HG02678 (cell line): ENCODE measurements at regions not wholly inside any gene's neighbourhood (a gene's known extent, or its start where the extent isn't known, plus 50 kb on each side); places are given as distances from the start of the nearest gene placed in this dataset.

Experiments
- ATAC-seq: cut with Tn5 transposase; IDR thresholded peaks from one replicate; pipeline ENCODE4 v1.9.1; 2021; ENCODE audit warnings: mild to moderate bottlenecking, moderate library complexity; ENCODE audit not compliant: unreplicated experiment

DNA sequence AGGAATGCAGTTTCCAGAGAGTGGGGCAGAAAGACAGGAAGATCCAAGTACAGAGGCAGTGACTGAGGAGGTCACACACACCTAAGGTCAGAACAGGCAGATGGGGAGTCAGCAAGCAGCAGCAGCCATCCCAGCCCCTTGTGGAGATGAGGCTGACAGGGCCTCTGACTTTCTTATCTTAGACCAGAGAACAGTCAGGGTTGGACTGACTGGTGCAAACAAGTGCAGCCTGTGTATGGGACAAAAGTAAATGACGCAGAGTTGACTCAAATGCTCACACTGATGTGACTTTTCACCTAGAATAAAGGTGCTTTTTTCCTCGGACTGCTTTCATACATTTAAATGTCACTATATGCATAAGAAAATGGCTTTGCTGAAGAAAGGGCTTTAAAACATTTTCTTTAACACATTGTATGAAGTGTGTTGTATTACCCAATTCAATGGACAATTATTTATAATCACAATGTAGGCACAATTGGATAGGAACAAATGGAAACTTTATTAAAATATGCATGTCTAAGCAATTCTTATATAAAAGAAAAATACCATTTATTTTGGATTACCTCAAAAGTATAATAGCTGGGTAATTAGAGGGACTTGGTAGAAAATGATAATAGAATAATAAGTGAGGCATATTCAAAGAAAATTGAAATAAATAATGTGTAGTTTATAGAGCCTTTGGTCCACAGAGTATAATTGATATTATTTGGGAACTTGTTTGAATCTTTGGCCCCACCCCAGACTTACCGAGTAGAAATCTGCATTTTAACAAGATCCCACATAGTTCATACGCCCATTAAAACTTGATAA lies 1321.5 kb upstream of the CELF4 start:
- ATAC-seq: no peak

DNA sequence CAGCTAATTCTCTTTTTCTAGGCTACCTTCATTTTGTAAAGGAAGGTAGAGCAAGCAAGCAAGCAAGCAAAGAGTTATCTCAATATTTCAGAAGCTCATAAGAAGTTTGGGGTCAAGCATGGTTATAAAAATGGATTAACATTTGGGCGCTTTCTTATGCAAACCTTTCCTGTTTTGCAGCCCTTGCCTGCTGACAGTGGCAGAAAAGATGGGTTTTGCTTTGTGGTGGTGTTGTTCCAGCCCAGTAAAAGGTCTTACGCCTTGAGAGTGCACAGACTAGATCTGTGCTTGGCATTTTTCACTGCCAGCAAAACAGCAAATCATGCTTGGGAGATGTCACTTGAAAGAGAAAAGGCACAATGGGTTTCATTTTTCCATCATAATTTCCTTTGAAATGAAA lies 1320.6 kb upstream of the CELF4 start:
- ATAC-seq: no peak

DNA sequence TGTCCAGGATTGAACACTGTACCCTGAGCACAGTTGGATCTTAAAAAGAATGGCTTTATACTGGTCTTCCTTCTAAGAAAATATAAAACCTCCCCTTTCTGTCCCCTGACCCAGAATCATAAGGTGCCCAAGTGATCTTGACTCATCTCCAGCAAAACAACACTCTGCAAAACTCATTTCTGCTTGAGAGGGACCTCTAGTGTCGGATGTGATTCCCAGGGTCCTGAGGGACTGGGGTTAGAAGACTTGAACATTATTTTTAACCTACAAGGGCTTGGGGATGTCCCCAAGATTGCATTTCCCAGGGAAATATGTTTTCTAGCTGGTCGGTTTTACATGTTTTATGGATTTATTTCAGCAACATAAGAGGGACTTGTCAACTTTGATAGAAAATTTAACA lies 1318.5 kb upstream of the CELF4 start:
- ATAC-seq: no peak

DNA sequence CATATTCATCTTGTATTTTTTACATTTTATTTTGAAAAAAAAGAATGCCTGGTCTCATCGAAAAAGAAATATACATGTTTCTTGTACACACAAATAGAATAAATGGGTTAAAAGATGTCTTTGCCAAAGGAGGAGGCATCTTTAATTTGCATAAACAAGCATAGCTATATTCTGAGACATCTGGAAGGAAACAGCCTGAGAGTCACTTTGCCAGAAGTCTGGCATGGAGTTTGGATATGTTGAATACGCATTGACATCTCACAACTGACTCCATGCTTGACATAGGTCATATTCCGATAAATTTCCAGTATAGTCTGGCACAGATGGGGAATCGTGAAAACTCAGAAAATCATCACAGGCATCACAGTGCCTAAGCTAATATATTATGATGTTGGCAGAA lies 1317.5 kb upstream of the CELF4 start:
- ATAC-seq: no peak

DNA sequence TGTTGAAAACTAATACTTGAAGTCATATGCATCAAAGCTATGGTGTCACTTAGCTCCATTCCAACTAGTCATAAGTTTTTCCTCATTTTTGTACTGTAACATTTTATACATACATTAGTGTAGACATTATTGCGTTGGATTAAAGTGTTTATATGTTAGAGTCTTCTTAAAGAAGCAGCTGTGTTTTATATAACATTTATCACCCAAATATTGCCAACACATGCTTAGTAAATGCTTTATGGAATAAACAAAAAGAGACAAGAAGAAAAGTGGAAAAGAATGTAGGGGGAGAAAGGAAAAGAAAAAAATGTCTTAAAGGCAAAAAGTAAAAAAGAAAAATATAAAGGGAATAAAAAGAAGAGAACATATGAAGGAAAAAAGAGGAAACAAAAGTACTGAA lies 1314.3 kb upstream of the CELF4 start:
- no peak for ATAC-seq

DNA sequence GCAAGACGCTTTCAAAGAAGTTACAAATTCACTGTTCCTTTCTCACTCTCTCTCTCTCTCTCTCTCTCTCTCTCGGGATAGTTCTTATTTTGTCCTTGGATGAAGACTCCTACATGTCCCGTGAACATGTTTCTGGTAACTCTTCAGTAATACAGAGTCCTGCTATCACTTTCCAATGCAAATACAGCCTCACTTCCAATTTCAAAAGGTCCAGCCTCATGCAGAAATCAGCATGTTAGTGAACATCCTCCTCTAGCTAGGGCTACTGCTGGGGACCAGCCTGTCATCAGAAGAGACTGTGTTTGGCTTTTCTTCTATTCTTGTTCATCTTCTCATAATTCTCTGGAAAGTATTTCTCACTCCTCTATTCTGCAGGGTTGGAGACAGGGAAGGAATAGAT lies 1306.7 kb upstream of the CELF4 start:
- no peak for ATAC-seq

DNA sequence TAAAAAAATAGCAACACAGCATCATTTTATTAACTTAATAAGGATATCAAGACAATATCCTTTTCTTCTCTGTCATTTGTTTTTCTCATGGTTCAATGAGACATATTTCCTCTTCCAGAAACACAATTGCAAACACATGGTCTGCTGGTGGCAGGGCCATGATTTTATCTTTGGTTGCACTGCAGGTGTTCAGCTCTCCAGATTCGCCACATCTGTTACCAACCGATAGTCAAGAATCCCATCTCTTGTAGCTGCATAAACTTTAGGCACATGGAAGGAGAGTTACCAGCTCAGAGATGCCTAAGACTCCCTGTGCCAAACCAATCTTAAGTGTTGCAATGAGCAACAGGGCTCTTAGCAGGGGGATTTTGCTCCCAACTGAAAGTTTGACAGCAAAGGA lies 1303.2 kb upstream of the CELF4 start:
- no peak for ATAC-seq

DNA sequence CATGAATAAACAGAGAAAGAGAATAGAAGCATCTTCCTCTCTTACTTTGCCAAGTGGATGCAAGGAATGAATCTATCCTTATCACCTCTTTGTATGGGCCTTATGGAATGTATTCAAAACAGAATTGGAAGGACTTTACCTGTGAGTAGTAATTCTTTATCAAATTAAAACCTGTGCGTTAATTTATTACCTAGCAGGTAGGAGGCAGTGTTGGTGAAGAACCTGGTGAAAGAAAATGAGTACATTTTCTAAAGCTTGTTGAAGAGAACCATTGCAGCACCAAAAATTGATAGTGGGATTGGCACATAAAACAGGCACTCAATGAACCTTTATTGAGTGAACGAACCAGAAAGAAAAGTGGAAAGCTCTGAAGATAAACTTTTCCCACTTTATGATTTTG lies 1302.1 kb upstream of the CELF4 start:
- no peak for ATAC-seq

DNA sequence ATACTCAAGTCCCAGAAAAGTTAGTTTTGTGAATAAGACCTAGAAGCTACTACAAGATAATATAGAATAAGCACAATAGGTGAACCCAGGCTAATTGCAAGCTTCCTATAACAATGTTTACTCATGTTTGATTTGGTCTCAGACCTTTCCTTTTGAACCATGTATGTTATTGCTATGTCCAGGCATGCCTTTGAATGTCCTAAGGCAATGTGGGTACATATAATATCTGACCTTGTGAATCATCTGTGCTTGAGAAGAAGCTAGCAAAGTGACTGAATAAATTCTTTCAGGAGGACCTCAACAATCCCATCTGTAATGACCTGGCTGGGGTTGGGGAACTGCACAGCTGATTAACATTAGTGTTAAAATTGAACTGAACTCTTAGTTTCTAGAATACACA lies 1285.9 kb upstream of the CELF4 start:
- no peak for ATAC-seq

DNA sequence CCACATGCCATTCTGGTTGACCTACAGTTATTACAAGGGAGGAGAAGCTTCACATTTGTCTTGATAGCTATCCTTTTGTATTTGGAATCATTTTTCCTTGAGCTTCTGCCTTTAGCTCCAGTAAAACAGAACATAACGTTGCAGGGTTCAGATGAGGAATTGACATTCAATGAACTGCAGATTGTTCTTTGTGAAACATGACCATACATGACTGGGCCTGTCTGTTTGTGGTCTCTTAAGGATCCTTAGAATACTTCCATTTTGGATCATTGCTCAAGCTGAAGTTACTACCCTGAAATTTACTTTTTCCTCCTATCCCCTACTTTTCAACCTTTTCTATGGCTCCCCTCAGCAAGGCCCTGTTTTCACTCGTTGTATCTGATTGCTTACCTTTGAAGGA lies 1281.7 kb upstream of the CELF4 start:
- no peak for ATAC-seq

DNA sequence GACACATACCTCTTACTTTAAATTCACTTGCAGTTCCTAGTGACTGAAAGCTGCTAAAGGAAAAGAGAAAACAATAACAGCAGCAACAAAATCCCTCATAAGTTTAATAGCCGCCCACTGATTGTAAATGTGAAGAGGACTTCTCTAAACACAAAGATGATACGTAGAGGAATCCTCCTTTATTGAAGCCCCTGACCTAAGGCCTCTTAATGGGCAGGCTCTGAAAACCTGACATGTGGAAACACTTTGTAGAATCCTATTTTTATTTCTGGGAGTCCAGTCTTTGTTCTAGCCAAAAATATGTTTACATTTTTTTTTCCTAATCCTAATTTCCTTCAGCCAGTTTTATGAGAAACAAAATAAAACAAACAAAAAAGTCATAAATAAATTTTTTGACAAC lies 1277.7 kb upstream of the CELF4 start:
- ATAC-seq: no peak

DNA sequence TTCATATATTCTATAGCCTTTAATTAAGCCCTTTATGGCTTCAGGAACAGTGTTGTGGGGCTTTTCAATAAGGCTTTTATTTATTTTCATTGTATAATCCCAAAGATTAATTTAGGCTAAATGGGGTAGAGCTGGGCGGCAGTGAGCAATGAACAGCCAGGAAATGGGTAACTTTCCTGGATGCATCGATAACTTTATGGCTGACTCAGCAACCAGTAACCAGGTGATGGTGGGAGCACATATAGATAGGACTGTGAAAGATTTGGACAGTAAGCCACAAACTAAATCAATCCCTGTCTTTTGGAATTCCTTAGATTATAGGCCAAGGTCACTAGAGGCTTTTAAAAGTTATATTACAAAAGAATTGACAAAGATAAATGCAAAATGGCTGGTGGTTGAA lies 1260.6 kb upstream of the CELF4 start:
- no peak for ATAC-seq

DNA sequence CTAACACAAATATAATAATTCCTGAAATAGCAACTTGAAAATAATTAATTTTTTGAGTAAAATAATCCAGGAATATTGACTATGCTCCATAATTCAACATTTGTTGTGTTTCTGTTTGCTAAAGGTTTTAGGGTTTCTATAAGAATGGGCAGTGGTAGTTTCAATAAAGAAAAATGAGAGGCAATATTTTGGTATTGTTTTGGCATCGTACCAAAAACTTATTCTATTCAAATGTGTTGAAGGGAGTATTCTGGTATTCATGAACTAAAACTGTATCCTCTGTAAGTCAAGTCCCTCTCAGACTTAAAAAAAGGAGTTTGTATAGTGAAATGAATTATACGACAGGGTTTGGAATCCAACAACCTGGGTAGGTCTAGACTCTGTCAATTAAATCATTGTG lies 1245.6 kb upstream of the CELF4 start:
- ATAC-seq: no peak

DNA sequence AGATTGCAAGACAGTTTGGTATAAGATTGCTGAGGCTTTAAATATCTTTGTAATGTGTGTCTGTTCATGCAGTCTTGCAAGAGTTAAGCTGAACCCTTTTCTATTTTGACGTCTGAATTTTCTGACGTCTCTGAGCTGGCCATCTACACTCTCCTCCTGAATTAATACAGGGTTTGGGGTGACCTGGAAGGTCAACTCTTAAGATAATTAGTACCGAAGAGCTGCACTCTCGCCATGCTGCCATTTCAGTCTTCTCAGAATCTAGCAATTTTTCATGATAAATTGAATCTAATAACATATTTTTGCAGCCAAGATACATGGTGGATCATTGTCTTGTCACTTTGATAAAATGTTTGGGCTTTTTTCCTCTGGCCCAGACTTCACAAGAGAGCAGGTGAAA lies 1245.2 kb upstream of the CELF4 start:
- no peak for ATAC-seq

DNA sequence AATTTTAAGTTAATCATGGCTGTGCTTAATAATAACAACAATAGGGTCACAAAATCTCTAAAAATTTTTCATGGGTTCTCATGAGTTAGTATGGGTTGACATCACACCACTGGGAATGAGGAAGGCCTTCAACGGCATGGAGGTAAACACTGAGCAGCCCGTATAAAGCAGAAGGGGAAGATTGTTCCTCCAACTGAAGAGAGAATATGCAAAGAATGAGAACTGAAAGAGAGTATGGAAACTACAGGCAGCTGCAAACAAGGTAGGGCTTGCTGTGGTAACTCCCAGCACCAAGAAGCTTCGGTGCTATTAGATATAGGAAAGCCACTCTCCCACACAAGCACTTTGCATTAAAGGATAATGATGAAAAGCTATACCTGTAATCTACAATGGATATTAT lies 1242.3 kb upstream of the CELF4 start:
- peak; percentile 64 for ATAC-seq

DNA sequence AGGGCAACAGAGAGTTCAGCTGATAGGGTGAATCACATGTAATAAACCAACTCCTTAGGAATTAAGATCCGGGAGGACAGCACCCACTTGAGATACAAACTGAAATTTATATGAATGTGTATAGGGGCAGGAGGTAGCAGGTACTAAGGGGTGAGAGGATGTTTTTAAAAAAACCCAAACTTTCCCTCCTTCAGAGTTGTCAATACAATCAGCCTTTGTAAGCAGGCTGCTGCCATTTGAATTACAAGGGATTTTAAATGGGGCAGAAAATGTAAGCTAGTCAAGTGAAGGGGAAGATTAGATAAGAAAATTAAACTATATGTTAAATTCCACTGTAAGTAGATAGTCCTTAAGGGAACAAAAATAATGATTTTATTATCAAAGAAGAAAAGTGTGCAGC lies 1239.7 kb upstream of the CELF4 start:
- no peak for ATAC-seq

DNA sequence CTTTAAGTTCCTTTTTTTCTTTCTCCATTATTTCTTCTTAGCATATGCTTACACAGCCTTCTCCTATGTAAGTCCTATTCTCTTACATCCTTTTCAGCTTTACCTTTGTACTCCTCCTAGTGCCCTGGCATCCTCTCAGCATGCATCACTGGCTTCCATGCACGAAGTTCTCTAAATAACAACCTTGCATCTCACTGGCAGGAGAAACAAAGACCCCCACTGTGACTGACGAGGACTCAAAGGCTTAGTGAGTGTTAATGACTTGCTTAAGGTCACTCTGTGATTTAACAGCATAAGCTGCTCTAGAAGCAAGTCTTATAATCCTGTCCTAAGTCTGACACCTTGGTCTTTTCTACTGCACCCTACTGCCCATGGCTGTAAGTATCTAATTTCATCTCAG lies 1236.0 kb upstream of the CELF4 start:
- no peak for ATAC-seq

DNA sequence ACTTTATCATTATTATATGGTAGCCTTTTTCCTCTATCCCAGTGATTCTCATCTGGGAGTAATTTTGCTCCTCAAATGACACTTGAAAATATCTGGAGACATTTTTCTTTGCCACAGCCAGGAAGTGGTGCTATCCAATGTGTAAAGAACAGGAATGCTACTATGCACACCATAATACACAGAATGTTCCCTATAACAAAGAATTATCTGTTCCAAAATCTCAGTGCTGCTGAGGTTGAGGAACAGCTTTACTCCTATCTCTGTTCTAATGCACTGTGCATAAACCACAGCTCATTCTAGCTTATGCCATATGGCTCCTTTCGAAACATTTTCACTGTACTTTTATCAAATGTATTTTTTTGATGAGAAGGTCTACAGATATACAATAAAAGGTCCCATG lies 1231.2 kb upstream of the CELF4 start:
- no peak for ATAC-seq

DNA sequence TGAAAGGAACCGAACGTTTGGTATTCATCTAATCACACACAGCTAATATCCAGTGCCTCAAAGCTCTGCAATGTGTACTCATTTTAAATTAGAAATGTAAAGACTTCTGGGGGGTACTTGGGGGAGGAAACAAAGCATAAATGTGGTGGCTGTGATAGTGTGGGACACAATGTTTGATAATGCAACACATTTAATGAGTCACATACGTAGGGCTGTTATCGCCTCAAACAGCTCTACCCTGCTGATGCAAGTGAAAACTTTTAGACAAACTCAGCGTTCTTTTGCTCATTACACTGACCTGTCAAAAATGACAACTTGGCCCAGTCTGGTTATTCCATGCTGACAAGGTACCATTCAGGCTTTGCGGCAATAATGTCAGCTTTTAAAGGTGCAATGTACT lies 1227.1 kb upstream of the CELF4 start:
- no peak for ATAC-seq

DNA sequence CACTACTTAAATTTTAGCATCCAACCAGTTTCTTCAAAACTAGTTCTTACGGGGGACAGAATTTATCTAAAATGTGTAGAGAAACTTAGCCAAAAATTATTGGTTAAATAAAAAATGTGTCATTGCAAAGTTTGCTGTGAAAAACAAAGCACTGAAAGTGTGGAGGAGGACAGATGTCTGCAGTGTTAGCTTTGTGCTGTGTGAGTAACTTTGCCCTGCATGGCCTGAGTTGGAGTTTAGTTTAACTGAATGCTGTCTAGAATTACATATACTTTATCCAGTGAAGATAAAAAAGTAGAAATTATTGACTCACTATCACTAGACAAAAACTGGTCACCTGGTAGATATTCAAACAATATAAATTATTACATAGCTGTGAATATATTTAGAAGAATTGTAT lies 1225.2 kb upstream of the CELF4 start:
- no peak for ATAC-seq

DNA sequence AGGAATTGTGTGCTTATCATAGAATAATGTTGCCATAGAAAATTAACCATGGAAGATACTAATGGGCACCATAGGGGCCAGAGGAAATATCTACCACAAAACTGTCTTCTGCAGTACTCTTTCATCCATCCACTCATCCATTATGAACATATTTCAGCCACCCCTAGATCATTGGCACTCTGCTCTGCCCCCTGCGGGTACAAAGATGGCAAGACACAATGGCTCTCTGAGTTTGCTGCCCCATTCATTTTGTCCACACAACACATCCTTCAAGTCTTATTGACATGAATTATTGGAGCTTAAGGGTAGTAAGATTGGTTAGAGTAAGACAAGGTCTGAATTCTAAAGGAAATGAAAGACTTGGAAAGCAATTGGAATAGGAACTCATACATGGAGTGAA lies 1224.7 kb upstream of the CELF4 start:
- ATAC-seq: no peak

DNA sequence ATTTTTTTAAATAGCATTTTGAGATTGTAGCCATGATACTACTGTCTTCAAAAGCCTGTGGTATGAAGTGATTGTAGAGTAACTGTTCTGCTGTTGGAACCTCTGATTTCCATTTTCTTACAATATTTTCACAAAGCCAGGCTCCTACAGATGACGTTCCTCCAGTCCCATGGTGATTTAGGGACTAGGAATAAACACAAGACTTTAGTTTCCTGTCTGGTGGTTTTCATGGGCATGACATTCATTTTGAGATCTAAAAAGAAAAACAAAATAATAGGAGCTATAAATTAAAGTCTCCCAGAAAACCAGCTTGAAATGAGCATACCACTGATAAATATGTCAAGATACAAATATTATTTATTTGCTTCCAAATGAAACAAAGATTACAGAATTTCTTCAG lies 1223.5 kb upstream of the CELF4 start:
- ATAC-seq: no peak

DNA sequence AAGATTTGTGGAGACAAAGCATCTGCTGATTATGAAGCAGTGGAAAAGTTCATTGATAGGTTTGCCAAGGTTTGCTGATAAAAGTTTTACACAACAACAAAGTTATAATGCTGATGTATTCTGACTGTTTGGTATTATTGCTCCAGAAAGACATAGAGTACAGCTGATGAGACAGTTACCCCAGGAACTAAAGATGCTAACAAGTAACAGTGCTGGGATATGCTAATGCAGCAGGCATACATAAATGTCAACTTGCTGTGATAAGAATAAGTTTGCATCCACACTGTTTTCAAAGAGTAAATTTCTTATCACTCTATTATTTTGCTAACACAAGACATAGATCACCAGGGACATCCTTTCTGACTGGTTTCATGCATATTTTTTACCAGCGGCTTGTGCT lies 1221.3 kb upstream of the CELF4 start:
- no peak for ATAC-seq
